AG04450 (cell line): ENCODE measurements at regions not wholly inside any gene's neighbourhood (a gene's known extent, or its start where the extent isn't known, plus 50 kb on each side); places are given as distances from the start of the nearest gene placed in this dataset.

Experiments
- CTCF ChIA-PET: fragments of 300-600, 350-600 bp; formaldehyde crosslinking; extraction: SDS; loops from one replicate; lab custom pipeline; 2022; ENCODE audit warnings: antibody characterized with exemption, inconsistent platforms; lab: Charles Lee
- POLR2A ChIA-PET: fragments of 350-600 bp; formaldehyde crosslinking; extraction: SDS; loops from one replicate; lab custom pipeline; 2021; ENCODE audit warnings: antibody characterized with exemption, inconsistent platforms; lab: Yijun Ruan, JAX
- DNase-seq: peaks from one replicate; pipeline ENCODE4 v3.0.0-alpha.2; 2011; ENCODE audit warnings: low read depth, low spot score
- H3K27ac ChIP-seq: one replicate; pipeline ENCODE4 v1.5.1; 2012; ENCODE audit warnings: low read depth, low read length, control low read depth
- H3K27me3 ChIP-seq: one replicate; pipeline ENCODE4 v1.6.0; 2012; ENCODE audit warnings: low read length; ENCODE audit not compliant: control insufficient read depth, insufficient read depth
- H3K4me3 ChIP-seq: 2 replicates; pipeline ENCODE4 v1.5.1; 2011; ENCODE audit warnings: mild to moderate bottlenecking, low read depth, low read length, control low read depth
- H3K9me3 ChIP-seq: 2 replicates; pipeline ENCODE4 v1.5.1; 2012; ENCODE audit warnings: low read length; ENCODE audit not compliant: control insufficient read depth, insufficient read depth
- CTCF ChIP-seq: IDR thresholded peaks from 2 replicates; pipeline ENCODE4 v1.5.1; 2011; ENCODE audit warnings: low read depth, low read length, control low read depth, inconsistent platforms

GRCh38 chr13:61286148-61286745 is 129.4 kb downstream of the PCDH20 start:
- no peak for DNase-seq
- H3K27me3 ChIP-seq = no peaks in the 10 kb centered on the region
- CTCF ChIA-PET = interaction anchor here (0.6 kb wide), 1 partner anchor 76 kb away, joined by 3 read pairs; no protein-coding TSS in a partner anchor
- POLR2A ChIA-PET = no interaction called here
- H3K9me3 ChIP-seq = peaks cover 8% of the 10 kb centered on the region
- no peak for TF ChIP-seq CTCF
- no peak overlapping the region for H3K27ac ChIP-seq
- no peak overlapping the region for H3K4me3 ChIP-seq

- H3K27me3 ChIP-seq = no peaks in the 10 kb centered on the region
- no peak overlapping the region for H3K4me3 ChIP-seq
- TF ChIP-seq CTCF = no peak
- H3K9me3 ChIP-seq = peaks cover 7% of the 10 kb centered on the region
- DNase-seq = no peak
- CTCF ChIA-PET = no interaction called here
- H3K27ac ChIP-seq = no peak overlapping the region
- POLR2A ChIA-PET = no interaction called here
These were observed 137.9 kb downstream of the PCDH20 start for GRCh38 chr13:61277586-61278276.

GRCh38 chr13:61277088-61277487 is 138.6 kb downstream of the PCDH20 start:
- no peak overlapping the region for H3K4me3 ChIP-seq
- H3K27me3 ChIP-seq = no peaks in the 10 kb centered on the region
- no peak overlapping the region for H3K27ac ChIP-seq
- DNase-seq = no peak
- ChIA-PET POLR2A (no interaction called here), CTCF (no interaction called here)
- TF ChIP-seq CTCF = no peak
- H3K9me3 ChIP-seq = peaks cover 5% of the 10 kb centered on the region

GRCh38 chr13:61276401-61276800 is 139.2 kb downstream of the PCDH20 start:
- Histone ChIP-seq H3K27ac (no peak overlapping the region), H3K9me3 (peaks cover 3% of the 10 kb centered on the region; the same call in 1 of the 2 replicates), H3K4me3 (no peak overlapping the region), H3K27me3 (no peaks in the 10 kb centered on the region)
- DNase-seq = no peak
- ChIA-PET POLR2A (no interaction called here), CTCF (no interaction called here)
- no peak for TF ChIP-seq CTCF

GRCh38 chr13:61275736-61276135 is 139.9 kb downstream of the PCDH20 start:
- H3K27me3 ChIP-seq = no peaks in the 10 kb centered on the region
- ChIA-PET POLR2A (no interaction called here), CTCF (no interaction called here)
- no peak overlapping the region for H3K27ac ChIP-seq
- TF ChIP-seq CTCF = no peak
- no peaks in the 10 kb centered on the region for H3K9me3 ChIP-seq
- no peak for DNase-seq
- H3K4me3 ChIP-seq = no peak overlapping the region
